Left lung (tissue), 4 donors: ENCODE measurements at regions not wholly inside any gene's neighbourhood (a gene's known extent, or its start where the extent isn't known, plus 50 kb on each side); places are given as distances from the start of the nearest gene placed in this dataset.

ENCODE experiments used
- ATAC-seq: fragments of 200-7000 bp; cut with Tn5 transposase; one replicate; pipeline ENCODE4 v1.9.1; 2020; ENCODE audit warnings: moderate library complexity
- DNase-seq, 4 donors: peaks; one replicate each; pipeline ENCODE4 v3.0.0-alpha.2; 2013 to 2020
- H3K27ac ChIP-seq, 2 donors: fragments of 200-600 bp; sonication (generic) in 1 of 2; one replicate each; pipeline versions ENCODE4 v1.5.0 to v1.8.0; 2020 to 2021
- H3K27me3 ChIP-seq, 2 donors: fragments of 200-600 bp; sonication (generic) in 1 of 2; one replicate each; pipeline versions ENCODE4 v1.5.0 to v1.8.0; 2020 to 2021
- H3K36me3 ChIP-seq, 2 donors: fragments of 200-600 bp; sonication (generic) in 1 of 2; one replicate each; pipeline versions ENCODE4 v1.5.0 to v1.8.0; 2020 to 2021
- H3K4me1 ChIP-seq, 2 donors: fragments of 200-600 bp; one replicate each; pipeline ENCODE4 v1.8.0; 2021
- H3K4me3 ChIP-seq, 2 donors: fragments of 200-600 bp; sonication (generic) in 1 of 2; one replicate each; pipeline versions ENCODE4 v1.5.0 to v1.8.0; 2020 to 2021; ENCODE audit warnings: mild to moderate bottlenecking in 1 of 2
- H3K9me3 ChIP-seq, 2 donors: fragments of 200-600 bp; sonication (generic) in 1 of 2; one replicate each; pipeline versions ENCODE4 v1.5.0 to v1.8.0; 2020 to 2021
- intact Hi-C, 2 donors: fragments of 100-400 bp; cut with DNase I; formaldehyde crosslinking; loops; one replicate each; pipeline versions ENCODE4 v1.11.2 to v1.14.2; 2022
- TF ChIP-seq, protein P1 (sequence below), 2 donors: fragments of 200-600 bp; sonication (generic) in 1 of 2; IDR thresholded peaks; one replicate each; pipeline versions ENCODE4 v1.5.0 to v1.8.0; 2021; ENCODE audit warnings: antibody characterized with exemption in 2 of 2
- donor health status: DM: no; HTN: yes; CAD: no.
- donor health status: DM: no; HTN: no; CAD: no.

DNA sequence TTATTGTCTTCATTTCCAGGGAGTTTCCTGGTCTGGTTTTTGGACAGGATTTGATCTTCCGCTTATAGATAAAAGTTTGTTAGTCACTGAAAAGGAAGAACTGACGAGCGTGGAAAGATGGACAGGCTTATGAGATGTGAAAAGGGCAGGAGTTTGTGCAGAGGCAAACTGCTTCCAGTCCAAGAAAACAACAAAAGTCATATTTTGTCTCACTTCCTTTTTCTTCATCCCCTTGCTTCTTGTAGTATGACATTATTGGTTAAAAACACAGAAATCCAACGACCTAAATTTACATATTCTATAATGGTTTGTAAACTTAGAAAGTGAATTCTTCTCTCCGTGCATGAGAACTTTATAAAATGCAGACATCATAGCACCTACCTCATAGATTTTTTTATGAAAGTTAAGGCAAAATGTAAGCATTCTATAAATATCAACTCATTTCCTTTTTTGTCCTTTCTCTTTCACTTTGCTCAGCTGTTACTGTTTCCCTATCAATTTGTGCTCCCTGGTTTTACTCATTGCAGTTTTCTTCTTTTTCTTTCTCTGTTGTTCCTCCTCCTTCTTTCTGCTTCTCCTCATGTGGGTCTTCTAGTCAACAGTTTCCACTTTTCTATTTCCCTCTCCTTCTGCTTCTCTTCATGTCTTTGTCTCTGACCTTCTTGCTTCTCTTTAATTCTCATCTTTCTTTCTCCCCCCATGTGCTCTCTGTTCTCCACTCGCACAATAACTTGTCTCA lies 370.2 kb downstream of the ARL4A start:
- DNase-seq: no peak
- Histone ChIP-seq H3K36me3 (no peaks in the 10 kb centered on the region), H3K9me3 (no peaks in the 10 kb centered on the region), H3K27me3 (no peaks in the 10 kb centered on the region), H3K4me1 (peaks cover 0 to 6% of the 10 kb centered on the region in 2 donors), H3K27ac (peak overlapping the region in 1 of 2 donors; percentile 55), H3K4me3 (no peak overlapping the region)
- TF ChIP-seq, protein P1, sequence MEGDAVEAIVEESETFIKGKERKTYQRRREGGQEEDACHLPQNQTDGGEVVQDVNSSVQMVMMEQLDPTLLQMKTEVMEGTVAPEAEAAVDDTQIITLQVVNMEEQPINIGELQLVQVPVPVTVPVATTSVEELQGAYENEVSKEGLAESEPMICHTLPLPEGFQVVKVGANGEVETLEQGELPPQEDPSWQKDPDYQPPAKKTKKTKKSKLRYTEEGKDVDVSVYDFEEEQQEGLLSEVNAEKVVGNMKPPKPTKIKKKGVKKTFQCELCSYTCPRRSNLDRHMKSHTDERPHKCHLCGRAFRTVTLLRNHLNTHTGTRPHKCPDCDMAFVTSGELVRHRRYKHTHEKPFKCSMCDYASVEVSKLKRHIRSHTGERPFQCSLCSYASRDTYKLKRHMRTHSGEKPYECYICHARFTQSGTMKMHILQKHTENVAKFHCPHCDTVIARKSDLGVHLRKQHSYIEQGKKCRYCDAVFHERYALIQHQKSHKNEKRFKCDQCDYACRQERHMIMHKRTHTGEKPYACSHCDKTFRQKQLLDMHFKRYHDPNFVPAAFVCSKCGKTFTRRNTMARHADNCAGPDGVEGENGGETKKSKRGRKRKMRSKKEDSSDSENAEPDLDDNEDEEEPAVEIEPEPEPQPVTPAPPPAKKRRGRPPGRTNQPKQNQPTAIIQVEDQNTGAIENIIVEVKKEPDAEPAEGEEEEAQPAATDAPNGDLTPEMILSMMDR (IDR thresholded peaks at IDR 0.05): no peak
- intact Hi-C loops: no loop called here
- no peak for ATAC-seq

DNA sequence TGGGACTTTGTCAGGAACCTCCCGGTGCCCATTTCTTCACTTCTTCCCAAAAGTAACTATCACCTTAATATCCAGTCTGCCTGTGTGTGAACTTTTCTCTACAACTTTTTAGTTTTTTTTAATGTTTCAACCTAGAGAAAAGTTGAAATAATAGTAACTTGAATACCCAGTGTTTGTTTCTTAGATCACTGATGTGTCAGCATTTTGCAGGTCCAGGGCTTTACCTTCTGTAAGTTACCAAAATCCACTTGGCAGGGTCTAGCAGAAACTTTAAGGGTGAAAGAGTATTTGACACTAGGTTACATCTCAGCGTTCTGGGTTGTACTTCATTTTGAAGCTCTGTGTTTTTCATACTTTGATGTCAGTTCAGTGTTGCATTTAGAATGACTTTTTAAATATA lies 372.7 kb downstream of the ARL4A start:
- DNase-seq (no peak), ATAC-seq (no peak)
- peaks cover 0 to 6% of the 10 kb centered on the region in 2 donors for H3K4me1 ChIP-seq
- no peaks in the 10 kb centered on the region for H3K9me3 ChIP-seq
- TF ChIP-seq, protein P1 (IDR thresholded peaks at IDR 0.05): no peak
- intact Hi-C loops: no loop called here
- no peaks in the 10 kb centered on the region for H3K36me3 ChIP-seq
- H3K27ac ChIP-seq: no peak overlapping the region
- H3K27me3 ChIP-seq: no peaks in the 10 kb centered on the region
- H3K4me3 ChIP-seq: no peak overlapping the region

DNA sequence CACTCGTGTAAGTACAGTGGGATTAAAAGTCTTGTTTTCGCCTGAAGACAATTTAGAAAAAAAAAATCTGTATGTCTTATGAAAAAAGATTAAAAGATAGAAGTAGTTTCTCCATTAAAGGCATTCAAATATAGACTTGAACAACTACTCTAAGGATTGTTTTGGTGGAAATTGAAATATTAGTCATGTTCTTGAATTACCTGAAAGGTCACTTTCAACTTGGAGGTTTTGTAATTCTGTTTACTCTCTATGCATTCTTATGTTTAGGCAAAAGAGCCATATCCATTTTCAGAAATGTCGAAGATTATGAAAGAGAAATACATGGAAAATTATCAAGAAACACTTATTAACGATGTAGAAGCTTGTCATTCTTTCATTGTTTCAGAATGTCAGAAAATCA lies 373.7 kb downstream of the ARL4A start:
- no peak for ATAC-seq
- Histone ChIP-seq H3K4me1 (peaks cover 0 to 6% of the 10 kb centered on the region in 2 donors), H3K36me3 (no peaks in the 10 kb centered on the region), H3K9me3 (no peaks in the 10 kb centered on the region), H3K27ac (no peak overlapping the region), H3K4me3 (no peak overlapping the region), H3K27me3 (no peaks in the 10 kb centered on the region)
- DNase-seq: no peak
- intact Hi-C loops: no loop called here
- TF ChIP-seq, protein P1 (IDR thresholded peaks at IDR 0.05): no peak

DNA sequence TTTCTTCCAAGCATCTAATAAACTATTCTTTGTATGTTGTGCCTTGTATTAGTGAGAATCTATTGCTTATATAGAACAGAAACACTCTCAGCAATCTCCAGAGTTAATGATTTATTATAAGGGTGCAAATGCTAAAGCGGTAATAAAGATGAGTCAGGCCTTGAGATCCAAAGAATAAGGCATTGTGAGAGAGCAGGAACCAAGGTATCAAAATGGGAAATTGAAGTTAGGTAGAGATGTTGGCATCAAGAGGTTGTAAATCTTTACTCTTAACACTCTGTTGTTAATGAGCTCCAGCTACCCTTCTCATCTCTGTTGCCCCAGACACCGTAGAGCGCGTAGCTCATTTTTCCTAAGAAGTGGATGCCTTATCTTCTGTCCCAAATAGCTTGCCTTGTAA lies 375.2 kb downstream of the ARL4A start:
- no peak for DNase-seq
- no peaks in the 10 kb centered on the region for H3K9me3 ChIP-seq
- H3K27ac ChIP-seq: no peak overlapping the region
- intact Hi-C loops: no loop called here
- no peaks in the 10 kb centered on the region for H3K27me3 ChIP-seq
- TF ChIP-seq, protein P1 (IDR thresholded peaks at IDR 0.05): no peak
- no peak for ATAC-seq
- no peak overlapping the region for H3K4me3 ChIP-seq
- no peaks in the 10 kb centered on the region for H3K4me1 ChIP-seq
- H3K36me3 ChIP-seq: no peaks in the 10 kb centered on the region

DNA sequence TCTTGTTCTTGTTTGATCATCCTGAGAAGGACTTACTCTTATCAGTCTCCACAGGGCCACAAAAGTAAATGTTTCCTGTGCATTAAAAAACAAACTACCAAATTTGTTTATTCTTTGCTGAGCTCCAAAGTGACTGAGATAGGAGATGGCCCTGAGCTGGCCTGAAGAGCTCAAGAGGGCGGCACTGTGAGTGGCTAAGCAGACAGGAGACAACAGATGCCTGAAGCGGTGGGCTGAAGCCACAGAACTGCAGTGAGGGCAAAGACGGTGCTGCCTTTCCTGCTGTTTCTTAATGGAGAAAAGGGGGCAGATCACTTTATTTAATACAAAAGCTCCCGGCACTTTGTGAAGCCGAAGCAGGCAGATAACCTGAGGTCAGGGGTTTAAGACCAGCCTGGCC lies 379.6 kb downstream of the ARL4A start:
- intact Hi-C loops: no loop called here
- no peaks in the 10 kb centered on the region for H3K36me3 ChIP-seq
- no peaks in the 10 kb centered on the region for H3K4me1 ChIP-seq
- H3K4me3 ChIP-seq: no peak overlapping the region
- H3K27ac ChIP-seq: no peak overlapping the region
- H3K9me3 ChIP-seq: no peaks in the 10 kb centered on the region
- DNase-seq: no peak
- H3K27me3 ChIP-seq: no peaks in the 10 kb centered on the region
- TF ChIP-seq, protein P1 (IDR thresholded peaks at IDR 0.05): no peak
- ATAC-seq: no peak
